NCI-H748 treated with DMSO at 0.1 percent for 48 hours (cell line): ENCODE measurements at regions not wholly inside any gene's neighbourhood (a gene's known extent, or its start where the extent isn't known, plus 50 kb on each side); places are given as distances from the start of the nearest gene placed in this dataset.
"Not testable (repeated sequence)": the region's sequence is repeated elsewhere in the genome, so short reads cannot be mapped to it uniquely, and the experiment has no call there.

Experiments
- DNase-seq: peaks from one replicate; lab custom pipeline; 2025; lab: John Stamatoyannopoulos, UW

DNA sequence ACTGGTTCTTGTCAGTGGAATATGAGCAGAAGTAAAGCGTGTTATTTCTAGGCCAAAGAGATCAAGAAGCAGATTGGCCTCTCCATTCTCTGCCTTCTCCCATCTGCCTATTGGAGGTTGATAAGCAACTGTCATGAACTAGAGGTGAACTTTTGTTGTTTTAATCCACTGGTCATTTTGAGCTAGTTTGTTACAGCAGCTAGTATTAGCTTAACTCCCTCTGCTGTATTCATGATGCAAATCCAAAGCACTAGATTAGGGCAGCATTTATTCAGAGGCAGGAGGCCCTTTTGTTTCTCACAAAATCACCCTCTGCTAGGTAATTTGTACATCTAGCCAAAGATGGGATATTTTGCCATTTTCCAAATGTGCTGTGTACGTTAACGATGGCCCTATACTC is 97.3 kb upstream of the DPT start:
- DNase-seq: no peak

DNA sequence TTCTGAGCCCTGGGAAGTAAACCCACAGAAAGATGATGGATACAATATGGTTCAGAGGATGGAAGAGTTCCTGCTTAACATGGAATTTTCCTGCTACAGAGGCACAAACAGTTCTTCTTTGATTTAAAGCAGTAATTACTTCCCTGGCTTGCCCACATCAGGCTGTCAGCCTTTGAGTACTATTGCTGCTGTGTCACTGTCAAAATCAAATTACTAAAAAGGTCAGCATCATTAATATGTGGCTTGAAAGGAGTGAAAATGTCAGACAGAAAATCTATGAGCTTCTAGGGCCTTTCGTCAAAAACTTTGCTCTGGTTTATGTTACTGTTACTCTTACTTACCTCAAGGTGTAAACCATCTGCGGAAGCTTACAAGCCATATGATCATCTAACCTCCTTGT is 98.6 kb upstream of the DPT start:
- no peak for DNase-seq

DNA sequence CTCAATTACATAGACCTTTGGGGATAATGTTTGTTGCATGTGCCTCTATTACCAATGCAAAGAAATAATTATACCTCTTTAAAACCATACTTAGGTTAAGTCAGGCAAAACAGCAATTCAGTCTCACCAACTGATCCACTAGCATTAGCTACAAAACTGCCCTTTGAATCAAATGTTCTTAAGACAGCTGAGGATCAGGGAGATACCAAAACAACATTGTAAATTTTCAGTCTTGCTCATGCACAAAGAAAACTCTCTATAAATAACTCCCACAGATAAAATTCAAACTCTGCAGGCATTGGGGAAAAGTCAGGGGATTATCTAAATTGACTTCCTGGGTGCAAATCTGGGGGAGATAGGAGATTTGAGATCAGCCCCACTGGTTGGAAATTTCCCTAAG is 100.9 kb upstream of the DPT start:
- no peak for DNase-seq

DNA sequence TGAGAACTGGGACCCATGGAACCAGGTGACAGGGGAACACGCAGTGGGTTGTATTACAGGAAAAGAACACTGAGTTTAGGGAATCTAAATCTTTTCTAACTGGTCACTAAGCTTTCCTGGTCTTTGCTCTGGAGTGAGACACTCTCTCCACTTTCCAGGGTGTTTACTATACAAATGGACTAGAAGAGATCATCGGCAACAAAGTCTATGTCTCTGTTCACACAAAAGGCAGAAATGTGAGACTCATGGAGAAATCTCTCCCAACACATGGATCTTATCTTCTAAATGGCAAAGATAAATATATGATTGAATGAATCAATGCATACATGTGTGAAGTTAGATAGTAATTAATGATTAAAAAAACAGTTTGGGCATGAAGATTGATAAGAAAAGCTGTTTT is 101.6 kb upstream of the DPT start:
- no peak for DNase-seq

DNA sequence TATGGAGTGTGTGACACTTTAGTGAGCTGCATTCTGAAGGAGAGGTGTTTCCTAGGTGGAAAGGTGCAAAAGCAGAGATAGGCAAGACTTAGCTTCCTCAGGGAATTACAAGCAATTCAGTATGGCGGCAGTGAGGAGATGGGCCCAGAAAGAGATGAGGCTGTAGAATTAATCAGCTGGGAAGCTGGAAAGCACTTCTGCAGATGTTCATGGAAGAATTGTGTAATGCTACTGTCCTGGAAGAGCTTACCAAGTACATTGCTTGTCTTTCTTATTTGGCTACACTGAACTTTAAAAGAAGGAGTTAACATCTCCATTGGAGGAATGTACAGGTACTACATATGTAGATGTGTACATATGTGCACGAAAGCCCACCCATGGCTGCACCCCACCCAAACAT is 103.7 kb upstream of the DPT start:
- DNase-seq: no peak

DNA sequence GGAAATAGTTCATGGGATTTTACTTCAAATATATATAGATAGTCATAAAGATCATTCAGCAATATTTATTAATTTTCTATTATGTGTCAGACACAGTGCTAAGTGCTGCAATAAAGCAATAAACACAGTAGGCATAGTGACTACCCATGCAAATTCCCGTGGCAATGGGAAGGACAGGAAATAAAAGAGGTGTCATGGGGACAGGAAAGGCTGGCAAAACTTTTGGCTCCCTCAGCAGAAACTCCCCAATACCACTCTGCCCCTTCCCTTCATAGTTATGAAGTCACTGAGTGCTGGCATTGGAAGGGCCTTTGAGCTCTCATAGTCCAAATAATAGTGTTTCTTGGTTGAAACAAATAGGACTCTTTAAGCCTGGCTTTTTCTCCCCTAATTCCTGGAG is 104.4 kb upstream of the DPT start:
- no peak for DNase-seq

DNA sequence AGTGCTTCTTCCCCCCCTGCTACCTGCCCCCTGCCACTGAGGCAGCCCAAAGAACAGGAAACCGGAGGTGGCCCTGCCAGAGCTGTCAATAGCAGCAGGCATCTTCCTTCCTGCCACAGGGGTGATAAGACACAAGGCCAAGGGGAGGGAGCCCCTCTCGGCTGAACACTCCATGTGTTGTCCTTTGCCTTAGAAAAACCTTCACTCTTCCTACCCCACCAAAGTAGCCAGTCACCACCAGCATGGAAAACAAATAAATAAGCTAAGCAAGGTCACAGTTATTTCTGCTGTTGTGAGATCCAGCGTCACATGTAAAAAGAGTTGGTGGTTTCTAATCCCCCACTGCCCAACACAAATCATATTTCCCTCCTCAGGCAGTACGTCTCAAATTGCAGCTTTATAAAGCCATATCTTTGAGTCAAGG is 104.8 kb upstream of the DPT start:
- no peak for DNase-seq

DNA sequence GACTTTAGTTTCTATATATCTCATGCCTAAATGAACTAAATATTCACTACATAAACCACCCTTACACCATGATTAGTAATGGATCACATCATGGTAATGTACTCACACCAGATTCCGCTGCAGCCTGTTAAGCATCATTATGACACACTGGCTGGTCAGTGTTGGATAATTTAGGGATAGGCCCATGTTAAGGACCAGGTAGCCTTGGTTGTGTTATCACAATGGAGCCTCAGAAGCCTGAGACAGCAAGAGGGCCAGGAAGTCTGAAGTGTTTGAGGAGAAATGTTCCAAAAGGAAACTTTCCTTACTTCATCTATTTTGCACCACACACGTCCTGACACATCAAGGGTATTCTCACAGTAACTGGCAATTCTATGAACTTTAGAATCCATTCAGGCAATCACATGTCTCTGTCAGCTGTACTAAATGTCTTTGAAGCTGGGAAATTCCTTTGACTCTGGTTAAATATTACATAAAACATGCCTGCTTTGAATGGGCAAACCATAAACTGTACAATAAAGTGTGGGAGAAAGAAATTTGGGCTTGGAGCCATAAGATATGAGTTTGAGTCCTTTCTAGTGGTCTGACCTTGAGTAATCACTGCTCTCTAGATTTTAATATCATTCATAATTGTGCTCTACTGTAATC is 105.3 kb upstream of the DPT start:
- no peak for DNase-seq

DNA sequence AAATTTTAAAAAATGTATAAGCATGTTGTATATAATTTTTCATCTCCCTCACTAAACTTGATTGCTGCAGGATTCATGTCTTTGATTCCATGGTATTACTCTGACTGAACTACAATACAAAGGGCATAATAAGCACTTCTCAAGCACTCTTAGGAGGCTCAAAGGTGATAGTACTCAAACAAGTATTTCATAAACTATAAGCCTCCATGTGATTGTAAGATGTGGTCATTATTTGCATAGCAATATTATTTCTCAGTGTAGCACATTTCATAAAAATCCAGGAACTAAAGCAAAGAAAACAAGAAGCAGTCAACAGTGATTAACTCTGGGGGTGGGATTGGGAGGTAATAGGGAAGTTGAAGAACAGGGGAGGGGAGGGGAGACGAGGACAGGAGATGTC is 106.2 kb upstream of the DPT start:
- no peak for DNase-seq

DNA sequence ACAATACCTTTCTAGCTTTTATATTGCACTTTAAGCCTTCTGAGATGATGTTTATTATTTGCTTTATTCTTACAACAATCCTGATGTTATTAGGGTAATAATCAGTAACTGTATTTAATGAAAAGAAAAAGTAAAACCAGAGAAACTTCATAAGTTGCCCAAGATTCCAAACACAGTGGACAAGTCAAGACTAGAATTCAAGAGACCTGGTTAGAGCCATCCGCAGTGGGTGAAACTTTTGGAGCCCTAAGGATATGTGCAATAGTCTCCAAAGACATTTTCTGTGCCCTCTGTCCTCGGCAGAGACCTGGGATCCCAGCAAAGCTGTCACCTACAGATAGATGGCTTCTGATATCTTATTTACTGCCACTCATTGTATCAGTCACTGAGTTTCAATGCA is 106.8 kb upstream of the DPT start:
- no peak for DNase-seq

DNA sequence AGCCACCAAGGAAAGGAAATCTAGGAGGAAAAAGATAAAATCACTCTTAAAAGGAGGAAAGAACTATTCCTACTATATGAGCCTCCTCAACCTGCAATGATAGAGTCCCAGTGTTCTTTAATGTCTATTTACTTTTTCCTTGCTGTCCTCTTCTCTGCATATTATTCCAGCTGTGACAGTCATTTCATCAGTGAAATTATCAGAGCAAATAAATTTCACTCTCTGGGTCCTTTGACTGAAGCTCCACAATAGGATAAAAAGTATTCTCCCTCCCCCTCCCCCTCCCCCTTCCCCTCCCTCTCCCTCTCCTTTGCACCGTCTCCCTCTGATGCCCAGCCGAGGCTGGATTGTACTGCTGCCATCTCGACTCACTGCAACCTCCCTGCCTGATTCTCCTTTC is 107.5 kb upstream of the DPT start:
- no peak for DNase-seq

DNA sequence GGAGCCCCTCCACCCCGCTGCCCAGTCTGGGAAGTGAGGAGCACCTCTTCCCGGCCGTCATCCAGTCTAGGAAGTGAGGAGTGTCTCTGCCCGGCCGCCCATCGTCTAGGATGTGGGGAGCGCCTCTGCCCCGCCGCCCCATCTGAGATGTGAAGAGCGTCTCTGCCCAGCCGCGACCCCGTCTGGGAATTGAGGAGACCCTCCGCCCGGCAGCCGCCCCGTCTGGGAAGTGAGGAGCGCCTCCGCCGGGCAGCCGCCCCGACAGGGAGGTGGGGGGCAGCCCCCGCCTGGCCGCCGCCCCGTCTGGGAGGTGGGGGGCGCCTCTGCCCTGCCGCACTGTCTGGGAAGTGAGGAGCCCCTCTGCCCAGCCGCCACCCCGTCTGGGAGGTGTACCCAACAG is 108.2 kb upstream of the DPT start:
- not testable (repeated sequence) for DNase-seq

DNA sequence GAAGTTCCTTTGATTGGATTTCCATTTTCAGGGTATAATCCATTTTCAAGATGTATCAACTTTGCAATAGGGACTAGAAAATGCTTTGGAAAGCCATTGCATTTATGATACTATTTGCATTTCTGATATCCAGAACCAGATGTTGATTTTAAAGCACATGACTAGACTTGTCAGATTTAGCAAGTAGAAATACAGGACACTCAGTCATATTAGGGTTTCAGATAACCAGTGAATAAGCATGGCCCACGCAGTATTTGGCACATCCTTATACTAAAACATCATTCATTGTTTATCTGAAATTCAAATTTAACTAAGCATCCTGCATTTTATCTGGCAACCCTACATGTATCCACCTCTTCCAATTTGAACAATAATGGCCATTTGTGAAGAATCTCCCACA is 113.3 kb upstream of the DPT start:
- DNase-seq: no peak

DNA sequence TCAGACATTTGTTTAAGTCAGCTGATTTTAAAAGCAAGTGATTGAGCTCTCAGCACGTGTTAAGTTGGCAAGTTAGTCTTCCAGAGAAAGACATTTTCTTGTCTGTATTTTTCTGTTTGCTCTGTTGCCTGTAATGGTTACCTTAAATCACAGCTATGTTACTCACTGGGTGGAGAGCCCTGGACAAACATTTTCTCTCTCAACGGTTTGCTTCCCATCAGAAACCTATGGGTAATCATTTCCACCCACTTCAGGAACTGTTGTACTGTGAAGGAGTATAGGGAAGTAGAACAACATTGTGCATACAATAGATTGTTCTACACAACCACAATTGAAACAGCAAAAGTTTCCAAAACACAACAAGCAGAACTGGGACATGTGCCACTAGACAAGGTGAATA is 113.9 kb upstream of the DPT start:
- DNase-seq: no peak

DNA sequence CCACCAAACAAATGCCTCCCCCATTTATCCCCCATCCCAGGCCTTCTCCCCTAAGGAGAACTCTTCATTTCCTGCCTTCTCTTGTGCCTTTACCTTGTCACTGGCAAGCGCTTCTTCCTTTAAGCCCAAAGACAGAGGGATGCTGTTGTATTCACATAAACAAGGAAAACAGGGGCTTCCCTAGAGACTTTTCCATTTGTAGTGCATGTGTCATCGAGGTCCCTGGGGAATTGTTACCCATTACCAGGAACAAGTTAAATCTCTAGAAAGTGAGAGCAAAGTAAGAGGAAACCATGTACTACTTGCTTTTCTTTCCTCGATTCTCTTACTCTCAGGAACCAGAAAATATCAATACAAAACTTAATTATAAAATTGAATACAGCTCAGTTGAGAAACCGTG is 114.4 kb upstream of the DPT start:
- no peak for DNase-seq

DNA sequence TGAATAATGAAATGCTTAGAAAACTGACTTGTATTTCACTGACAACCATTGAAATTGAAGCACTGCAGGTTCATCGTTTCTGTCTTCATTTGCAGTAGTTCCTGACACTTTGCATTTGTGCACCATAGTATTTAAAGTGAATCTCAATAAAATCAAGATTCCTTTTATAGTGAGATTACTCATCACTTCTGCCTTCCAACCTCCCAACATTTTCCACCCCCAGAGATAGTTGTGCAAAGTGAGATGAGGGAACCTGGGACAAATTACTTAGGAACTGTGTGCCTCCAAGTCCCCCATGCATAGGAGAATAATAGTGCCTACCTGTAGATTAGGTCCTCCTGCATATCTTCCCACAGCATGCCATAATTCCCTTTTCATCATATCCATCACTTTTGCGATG is 114.9 kb upstream of the DPT start:
- DNase-seq: no peak

DNA sequence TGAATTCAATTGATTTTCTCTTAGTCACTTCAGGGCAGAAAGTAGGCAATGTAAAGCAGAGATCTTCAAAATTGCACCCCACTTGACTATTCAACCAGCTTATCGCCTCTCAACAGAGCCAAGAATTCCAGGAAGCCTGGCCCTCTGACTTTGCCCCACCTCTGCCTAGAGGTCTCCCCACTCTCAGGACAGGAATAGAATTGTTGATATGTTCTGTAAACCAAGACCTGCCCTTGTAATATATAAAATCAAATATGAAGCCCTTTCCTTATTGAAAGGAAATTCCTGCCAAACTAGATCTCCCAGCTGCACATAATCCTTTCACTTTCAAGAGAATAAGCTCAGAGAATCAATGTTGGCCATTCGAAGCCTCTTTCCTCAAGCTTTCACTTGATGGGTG is 116.1 kb upstream of the DPT start:
- DNase-seq: no peak

DNA sequence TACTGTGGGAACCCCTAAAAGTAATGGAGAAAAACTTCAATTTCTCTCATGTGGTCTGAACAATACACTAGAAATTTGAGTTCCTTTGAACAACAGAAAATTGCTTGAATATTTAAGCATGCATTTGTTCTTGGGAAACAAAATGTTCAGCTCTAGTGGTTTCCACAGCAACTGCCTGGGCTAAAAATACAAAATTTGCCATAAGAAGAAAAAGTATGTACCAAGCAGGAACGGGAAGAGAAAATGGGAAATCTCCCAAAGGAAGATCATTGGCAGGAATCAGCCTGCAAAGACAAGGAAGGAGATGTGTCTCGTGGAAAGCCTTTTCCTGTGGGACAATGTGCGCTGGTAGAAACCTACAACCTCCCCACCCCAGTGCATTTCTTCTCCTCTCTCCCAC is 119.0 kb upstream of the DPT start:
- no peak for DNase-seq

DNA sequence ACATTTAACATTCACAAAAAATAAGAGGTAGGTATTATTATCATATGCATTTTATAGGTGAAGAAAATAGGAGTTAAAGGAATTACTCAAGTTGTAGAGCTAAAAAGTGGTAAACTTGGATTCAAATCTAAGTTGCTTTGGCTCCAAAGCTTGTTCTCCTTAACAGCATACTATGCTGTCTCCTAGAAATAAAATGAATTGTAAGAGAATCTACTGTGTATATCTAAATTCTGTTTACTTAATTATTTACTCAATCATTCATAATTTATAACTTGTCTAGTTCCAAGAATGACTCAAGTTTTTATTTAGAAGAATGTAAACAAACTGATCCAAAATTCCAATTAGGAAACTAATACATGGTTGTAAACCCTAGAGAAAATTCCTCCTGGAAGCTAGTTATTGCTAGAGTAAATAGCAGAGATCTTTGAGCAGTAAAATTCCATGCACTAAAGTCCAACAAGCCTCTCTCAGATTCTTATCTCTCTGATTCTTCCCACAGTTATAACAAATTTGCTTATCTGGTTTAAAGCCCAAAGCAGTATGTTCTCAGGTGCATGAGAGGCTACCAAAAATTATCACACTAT is 132.5 kb upstream of the DPT start:
- DNase-seq: no peak

DNA sequence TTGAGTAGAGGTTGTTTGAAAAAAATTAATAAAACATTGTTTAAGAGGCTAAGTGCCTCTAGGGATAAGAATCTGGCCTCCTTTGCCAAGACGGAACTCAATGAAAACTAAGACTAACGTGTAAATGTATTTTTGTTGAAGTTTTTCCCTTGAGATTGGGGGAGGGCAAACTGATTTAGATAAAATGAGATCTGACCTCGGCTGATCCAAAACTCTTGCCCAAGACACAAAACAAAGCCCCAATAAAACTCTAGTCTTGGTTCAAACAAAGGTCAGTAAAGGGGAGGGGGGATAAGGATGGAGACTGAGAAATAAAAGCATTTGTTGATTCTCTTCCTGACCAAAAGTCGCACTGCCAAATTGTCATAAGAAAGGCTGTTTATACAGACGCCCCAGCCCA is 134.8 kb upstream of the DPT start:
- no peak for DNase-seq

DNA sequence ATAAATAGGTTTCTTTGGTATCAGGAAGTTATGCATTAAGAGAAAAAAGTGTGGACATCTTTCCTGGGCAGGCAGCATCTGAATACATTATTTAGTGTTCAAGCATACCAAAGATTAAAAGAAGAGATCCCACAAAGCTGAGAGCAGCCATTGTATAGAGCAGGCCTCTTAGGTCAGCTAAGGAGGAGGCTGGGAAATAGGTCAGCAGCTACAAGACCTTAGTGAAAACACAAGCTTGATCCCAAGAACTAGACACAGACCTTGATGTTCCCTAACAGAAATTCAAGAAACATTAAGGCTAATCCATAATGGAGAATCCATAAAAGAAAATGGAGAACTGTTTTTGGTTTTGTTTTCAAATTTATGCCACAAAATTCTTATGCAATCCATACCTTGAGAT is 135.3 kb upstream of the DPT start:
- DNase-seq: no peak

DNA sequence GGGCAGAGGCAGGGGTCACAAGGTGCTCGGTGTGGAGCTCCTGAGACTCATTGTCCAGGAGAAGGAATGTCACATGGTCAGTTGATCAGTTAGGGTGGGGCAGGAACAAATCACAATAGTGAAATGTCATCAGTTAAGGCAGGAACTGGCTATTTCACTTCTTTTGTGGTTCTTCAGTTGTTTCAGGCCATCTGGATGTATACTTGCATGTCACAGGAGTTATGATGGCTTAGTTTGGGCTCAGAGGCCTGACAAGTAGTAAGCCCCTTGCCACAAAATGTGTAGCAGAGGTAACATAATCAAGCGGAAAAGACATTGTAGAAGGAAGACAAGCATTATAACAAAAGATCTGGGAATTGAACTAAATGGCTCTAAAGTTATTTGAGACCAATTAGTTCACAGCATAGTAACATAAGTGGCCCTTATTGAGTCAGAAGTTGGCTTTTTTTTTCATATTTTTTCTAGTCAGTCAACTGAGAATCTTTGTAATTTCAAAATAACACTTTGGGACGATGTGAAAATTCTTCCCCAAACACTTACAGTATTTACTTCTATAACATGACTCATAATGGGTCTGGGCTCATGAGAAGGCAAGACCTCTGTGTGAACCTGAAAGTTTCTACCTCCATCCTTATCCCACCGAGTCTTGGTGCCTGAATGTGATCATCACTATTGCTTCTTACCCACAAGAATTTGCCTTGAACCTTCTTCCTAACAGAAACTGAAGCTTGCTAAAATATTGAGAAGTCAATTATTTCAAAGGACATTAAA is 137.0 kb upstream of the DPT start:
- no peak for DNase-seq

DNA sequence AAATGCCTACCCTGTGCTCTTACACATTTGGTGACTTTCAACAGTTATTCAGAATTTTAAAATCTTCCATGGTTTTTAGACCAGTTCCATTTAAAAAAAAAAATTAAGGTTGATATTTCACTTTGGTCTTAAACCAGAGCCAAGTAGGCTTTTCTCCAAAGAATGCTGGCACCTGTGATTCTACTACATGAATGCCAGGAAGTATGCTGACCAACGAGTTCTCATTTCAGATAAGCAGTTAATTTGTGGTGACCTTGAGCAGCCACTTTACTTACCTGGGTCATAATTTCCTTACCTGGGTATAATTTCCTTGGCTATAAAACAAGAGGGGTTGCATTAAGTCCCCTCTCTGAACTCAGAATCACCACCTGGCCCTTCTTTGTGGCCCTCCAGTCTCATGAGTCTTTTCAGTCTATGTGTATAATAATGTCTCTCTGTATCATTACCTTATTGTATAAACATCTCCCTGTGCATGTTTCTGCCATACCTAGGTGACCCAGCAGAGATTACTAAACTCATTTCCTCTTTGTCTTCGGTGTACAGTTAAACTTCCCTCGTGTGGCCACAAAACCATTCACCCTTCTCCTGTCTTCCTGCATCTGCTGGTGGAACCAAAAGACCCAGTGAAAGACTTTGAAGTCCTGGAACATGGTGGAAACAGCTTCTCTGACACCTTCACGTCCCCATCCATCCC is 139.1 kb upstream of the DPT start:
- DNase-seq: no peak
